ENCODE measurements at regions not wholly inside any gene's neighbourhood (a gene's known extent, or its start where the extent isn't known, plus 50 kb on each side); places are given as distances from the start of the nearest gene placed in this dataset.
"Not testable (repeated sequence)": the region's sequence is repeated elsewhere in the genome, so short reads cannot be mapped to it uniquely, and the experiment has no call there.

DNA sequence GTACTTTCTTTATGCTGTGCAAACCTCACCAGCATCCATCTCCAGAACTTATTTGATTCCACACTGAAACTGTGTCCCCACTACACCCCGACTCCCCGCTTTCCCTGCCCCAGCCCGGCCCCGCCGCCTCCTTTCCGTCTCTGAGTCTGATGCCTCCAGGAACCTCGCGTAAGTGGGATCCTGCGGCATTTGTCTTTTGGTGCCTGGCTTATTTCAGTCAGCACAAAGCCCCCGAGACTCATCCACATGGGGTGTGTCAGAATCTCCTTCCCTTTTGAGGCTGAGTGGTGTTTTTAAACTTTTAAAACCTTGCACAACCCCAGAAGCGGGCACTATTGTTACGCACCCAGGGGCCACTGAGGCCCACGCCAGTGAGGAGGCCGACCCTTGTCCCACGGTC, 214.4 kb downstream of the BANP start:
- TF ChIP-seq SP1 (IDR thresholded peaks at IDR 0.05); FOXM1 (IDR thresholded peaks at IDR 0.05; ENCODE audit: borderline replicate concordance); FOXA1 (IDR thresholded peaks at IDR 0.05); ARNT (IDR thresholded peaks at IDR 0.05): not testable (repeated sequence)
